BE2C (cell line): ENCODE measurements at regions not wholly inside any gene's neighbourhood (a gene's known extent, or its start where the extent isn't known, plus 50 kb on each side); places are given as distances from the start of the nearest gene placed in this dataset.

Source experiments
- DNase-seq: peaks from one replicate; pipeline ENCODE4 v3.0.0-alpha.2; 2020
- H3K27me3 ChIP-seq: fragments of 250-450 bp; sonication (Bioruptor Pico); 2 replicates; pipeline ENCODE4 v1.5.1; 2020; ENCODE audit warnings: mild to moderate bottlenecking
- H3K36me3 ChIP-seq: fragments of 250-450 bp; sonication (Bioruptor Pico); 2 replicates; pipeline ENCODE4 v1.5.1; 2020; ENCODE audit warnings: mild to moderate bottlenecking
- H3K4me1 ChIP-seq: fragments of 250-450 bp; sonication (Bioruptor Pico); 2 replicates; pipeline ENCODE4 v1.5.1; 2020
- H3K4me3 ChIP-seq: 2 replicates; pipeline ENCODE4 v1.5.1; 2011; ENCODE audit warnings: low read depth, low read length
- H3K9me3 ChIP-seq: fragments of 250-450 bp; sonication (Bioruptor Pico); 2 replicates; pipeline ENCODE4 v1.5.1; 2020
- CTCF ChIP-seq: IDR thresholded peaks from 2 replicates; pipeline ENCODE4 v1.5.1; 2012; ENCODE audit warnings: mild to moderate bottlenecking, low read depth, low read length

GRCh38 chr11:127103586-127104388 lies 103.2 kb upstream of the KIRREL3 start:
- no peak for TF ChIP-seq CTCF
- Histone ChIP-seq H3K9me3 (no peaks in the 10 kb centered on the region), H3K4me1 (peaks cover 14% of the 10 kb centered on the region), H3K27me3 (no peaks in the 10 kb centered on the region), H3K36me3 (no peaks in the 10 kb centered on the region), H3K4me3 (no peak overlapping the region)
- no peak for DNase-seq

- no peak for DNase-seq
- no peaks in the 10 kb centered on the region for H3K27me3 ChIP-seq
- no peak overlapping the region for H3K4me3 ChIP-seq
- no peaks in the 10 kb centered on the region for H3K9me3 ChIP-seq
- H3K36me3 ChIP-seq: no peaks in the 10 kb centered on the region
- no peak for TF ChIP-seq CTCF
- no peaks in the 10 kb centered on the region; the same call in 1 of the 2 replicates for H3K4me1 ChIP-seq
Measured at GRCh38 chr11:127098684-127099083, 98.1 kb upstream of the KIRREL3 start.

GRCh38 chr11:127080735-127081134 lies 80.2 kb upstream of the KIRREL3 start:
- Histone ChIP-seq H3K9me3 (no peaks in the 10 kb centered on the region; the same call in 1 of the 2 replicates), H3K4me1 (no peaks in the 10 kb centered on the region), H3K36me3 (no peaks in the 10 kb centered on the region), H3K27me3 (no peaks in the 10 kb centered on the region), H3K4me3 (no peak overlapping the region)
- DNase-seq: no peak
- TF ChIP-seq CTCF: no peak

GRCh38 chr11:127075758-127076157 lies 75.2 kb upstream of the KIRREL3 start:
- Histone ChIP-seq H3K9me3 (no peaks in the 10 kb centered on the region), H3K4me3 (no peak overlapping the region), H3K27me3 (no peaks in the 10 kb centered on the region), H3K4me1 (no peaks in the 10 kb centered on the region), H3K36me3 (no peaks in the 10 kb centered on the region)
- no peak for TF ChIP-seq CTCF
- DNase-seq: no peak

GRCh38 chr11:127074151-127074761 lies 73.7 kb upstream of the KIRREL3 start:
- Histone ChIP-seq H3K9me3 (no peaks in the 10 kb centered on the region), H3K4me3 (no peak overlapping the region), H3K4me1 (no peaks in the 10 kb centered on the region), H3K36me3 (no peaks in the 10 kb centered on the region), H3K27me3 (no peaks in the 10 kb centered on the region)
- peak; percentile 55 for TF ChIP-seq CTCF
- DNase-seq: peak; percentile 56

- no peak for TF ChIP-seq CTCF
- H3K4me3 ChIP-seq: no peak overlapping the region
- no peaks in the 10 kb centered on the region for H3K4me1 ChIP-seq
- no peaks in the 10 kb centered on the region for H3K27me3 ChIP-seq
- no peaks in the 10 kb centered on the region for H3K36me3 ChIP-seq
- DNase-seq: no peak
- H3K9me3 ChIP-seq: no peaks in the 10 kb centered on the region
Measured at GRCh38 chr11:127073621-127074020, 73.1 kb upstream of the KIRREL3 start.
